ENCODE measurements at regions not wholly inside any gene's neighbourhood (a gene's known extent, or its start where the extent isn't known, plus 50 kb on each side); places are given as distances from the start of the nearest gene placed in this dataset.

GRCh38 chr5:52173133-52173532 is 614.6 kb upstream of the ITGA1 start:
- no peaks in the 10 kb centered on the region for H3K36me3 Mint-ChIP-seq (ENCODE audit: low read depth)
- no peaks in the 10 kb centered on the region for H3K9me3 Mint-ChIP-seq
- no peaks in the 10 kb centered on the region for H3K4me1 Mint-ChIP-seq
- TF ChIP-seq, protein P1, sequence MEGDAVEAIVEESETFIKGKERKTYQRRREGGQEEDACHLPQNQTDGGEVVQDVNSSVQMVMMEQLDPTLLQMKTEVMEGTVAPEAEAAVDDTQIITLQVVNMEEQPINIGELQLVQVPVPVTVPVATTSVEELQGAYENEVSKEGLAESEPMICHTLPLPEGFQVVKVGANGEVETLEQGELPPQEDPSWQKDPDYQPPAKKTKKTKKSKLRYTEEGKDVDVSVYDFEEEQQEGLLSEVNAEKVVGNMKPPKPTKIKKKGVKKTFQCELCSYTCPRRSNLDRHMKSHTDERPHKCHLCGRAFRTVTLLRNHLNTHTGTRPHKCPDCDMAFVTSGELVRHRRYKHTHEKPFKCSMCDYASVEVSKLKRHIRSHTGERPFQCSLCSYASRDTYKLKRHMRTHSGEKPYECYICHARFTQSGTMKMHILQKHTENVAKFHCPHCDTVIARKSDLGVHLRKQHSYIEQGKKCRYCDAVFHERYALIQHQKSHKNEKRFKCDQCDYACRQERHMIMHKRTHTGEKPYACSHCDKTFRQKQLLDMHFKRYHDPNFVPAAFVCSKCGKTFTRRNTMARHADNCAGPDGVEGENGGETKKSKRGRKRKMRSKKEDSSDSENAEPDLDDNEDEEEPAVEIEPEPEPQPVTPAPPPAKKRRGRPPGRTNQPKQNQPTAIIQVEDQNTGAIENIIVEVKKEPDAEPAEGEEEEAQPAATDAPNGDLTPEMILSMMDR (conservative IDR thresholded peaks at IDR 0.05), result no peak
- no peaks in the 10 kb centered on the region for H3K27me3 Mint-ChIP-seq (ENCODE audit: low read depth)
- H3K27ac Mint-ChIP-seq (ENCODE audit: unreplicated experiment), result no peak overlapping the region
- DNase-seq (ENCODE audit: low read depth, low spot score), result no peak
- no peak overlapping the region for H3K4me3 Mint-ChIP-seq

DNA sequence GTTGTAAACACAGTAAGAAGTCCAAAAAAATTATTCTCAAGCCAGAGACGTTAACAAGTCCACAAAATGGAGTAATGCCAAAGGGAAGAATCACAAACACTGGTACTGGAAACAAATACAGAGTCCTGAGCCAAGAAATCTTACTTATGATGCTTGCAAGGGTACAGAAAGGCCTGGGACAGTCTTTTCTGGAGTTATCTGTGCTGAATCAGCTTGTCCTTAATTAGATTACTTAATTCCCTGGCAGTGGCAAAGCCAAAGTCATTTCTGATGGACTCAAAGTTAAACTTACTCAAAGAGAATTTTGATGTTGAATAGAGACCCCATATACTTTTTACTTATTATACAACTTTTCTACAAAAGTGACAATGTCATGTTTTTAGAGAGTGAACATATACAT is 610.5 kb upstream of the ITGA1 start:
- TF ChIP-seq, protein P1 (conservative IDR thresholded peaks at IDR 0.05), result no peak
- Mint-ChIP-seq H3K27me3 (ENCODE audit: low read depth) (no peaks in the 10 kb centered on the region), H3K4me1 (no peaks in the 10 kb centered on the region), H3K9me3 (no peaks in the 10 kb centered on the region), H3K27ac (ENCODE audit: unreplicated experiment) (no peak overlapping the region), H3K36me3 (ENCODE audit: low read depth) (no peaks in the 10 kb centered on the region), H3K4me3 (no peak overlapping the region)
- no peak for DNase-seq (ENCODE audit: low read depth, low spot score)

DNA sequence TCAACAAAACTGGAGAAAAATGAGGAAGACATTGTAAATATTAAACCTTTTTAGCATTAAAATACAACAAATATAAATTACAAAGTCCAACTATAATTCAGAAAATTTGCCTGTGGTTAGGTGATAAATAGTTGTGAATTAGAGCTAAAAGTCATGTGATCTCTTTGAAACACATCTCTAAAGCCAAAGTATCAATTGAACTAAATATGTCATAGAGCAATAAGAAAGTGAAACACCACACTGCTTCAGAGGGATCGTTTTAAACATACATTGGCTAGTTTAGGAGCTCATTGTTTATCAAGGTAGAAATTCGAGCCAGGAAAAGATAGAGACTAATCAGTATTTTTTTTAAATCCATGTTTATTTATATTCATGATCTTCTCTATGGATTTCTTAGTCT is 606.3 kb upstream of the ITGA1 start:
- Mint-ChIP-seq H3K4me3 (no peak overlapping the region), H3K27ac (ENCODE audit: unreplicated experiment) (no peak overlapping the region), H3K4me1 (no peaks in the 10 kb centered on the region), H3K9me3 (no peaks in the 10 kb centered on the region), H3K36me3 (ENCODE audit: low read depth) (no peaks in the 10 kb centered on the region), H3K27me3 (ENCODE audit: low read depth) (no peaks in the 10 kb centered on the region)
- no peak for DNase-seq (ENCODE audit: low read depth, low spot score)
- TF ChIP-seq, protein P1 (conservative IDR thresholded peaks at IDR 0.05), result no peak

GRCh38 chr5:52190737-52191136 is 597.0 kb upstream of the ITGA1 start:
- H3K4me1 Mint-ChIP-seq, result no peaks in the 10 kb centered on the region
- TF ChIP-seq, protein P1 (conservative IDR thresholded peaks at IDR 0.05), result no peak
- H3K4me3 Mint-ChIP-seq, result no peak overlapping the region
- no peaks in the 10 kb centered on the region for H3K36me3 Mint-ChIP-seq (ENCODE audit: low read depth)
- no peaks in the 10 kb centered on the region for H3K27me3 Mint-ChIP-seq (ENCODE audit: low read depth)
- no peak for DNase-seq (ENCODE audit: low read depth, low spot score)
- H3K27ac Mint-ChIP-seq (ENCODE audit: unreplicated experiment), result no peak overlapping the region
- peaks cover 2% of the 10 kb centered on the region for H3K9me3 Mint-ChIP-seq

DNA sequence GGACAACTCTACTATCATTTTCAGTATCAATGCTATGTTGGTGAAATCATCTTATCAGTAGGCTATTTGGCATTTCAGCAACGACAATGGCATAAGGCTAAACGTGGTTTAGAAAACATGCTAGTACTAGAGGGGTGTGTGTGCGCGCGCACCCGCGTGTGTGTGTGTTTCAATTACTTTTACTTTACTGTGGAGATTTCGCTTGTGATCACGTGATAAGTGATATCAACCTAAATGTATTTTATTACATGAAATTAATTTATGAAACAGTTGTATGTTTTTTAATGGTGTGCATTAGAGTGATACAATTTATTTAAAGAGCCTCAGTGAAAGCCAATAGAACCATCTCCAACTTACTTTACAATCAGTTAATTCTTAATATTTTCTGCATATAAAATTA is 587.9 kb upstream of the ITGA1 start:
- H3K9me3 Mint-ChIP-seq, result no peaks in the 10 kb centered on the region
- H3K27me3 Mint-ChIP-seq (ENCODE audit: low read depth), result no peaks in the 10 kb centered on the region
- TF ChIP-seq, protein P1 (conservative IDR thresholded peaks at IDR 0.05), result no peak
- H3K4me1 Mint-ChIP-seq, result no peaks in the 10 kb centered on the region
- no peak for DNase-seq (ENCODE audit: low read depth, low spot score)
- no peak overlapping the region for H3K27ac Mint-ChIP-seq (ENCODE audit: unreplicated experiment)
- no peak overlapping the region for H3K4me3 Mint-ChIP-seq
- no peaks in the 10 kb centered on the region for H3K36me3 Mint-ChIP-seq (ENCODE audit: low read depth)

DNA sequence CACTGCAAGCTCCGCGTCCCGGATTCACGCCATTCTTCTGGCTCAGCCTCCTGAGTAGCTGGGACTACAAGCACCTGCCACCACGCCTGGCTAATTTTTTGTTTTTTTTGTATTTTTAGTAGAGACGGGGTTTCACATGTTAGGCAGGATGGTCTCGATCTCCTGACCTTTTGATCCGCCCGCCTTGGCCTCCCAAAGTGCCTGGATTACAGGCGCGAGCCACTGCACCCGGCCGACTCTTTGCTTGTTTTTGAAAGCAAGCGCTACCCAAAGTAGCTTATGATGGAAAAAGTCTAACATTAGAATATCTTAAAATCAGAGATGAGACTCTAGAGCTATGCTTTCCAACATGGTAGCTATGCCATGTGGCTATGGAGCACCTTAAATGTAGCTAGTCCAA is 585.5 kb upstream of the ITGA1 start:
- no peak overlapping the region for H3K27ac Mint-ChIP-seq (ENCODE audit: unreplicated experiment)
- TF ChIP-seq, protein P1 (conservative IDR thresholded peaks at IDR 0.05), result no peak
- no peaks in the 10 kb centered on the region for H3K27me3 Mint-ChIP-seq (ENCODE audit: low read depth)
- no peaks in the 10 kb centered on the region for H3K9me3 Mint-ChIP-seq
- H3K4me1 Mint-ChIP-seq, result no peaks in the 10 kb centered on the region
- no peak for DNase-seq (ENCODE audit: low read depth, low spot score)
- no peaks in the 10 kb centered on the region for H3K36me3 Mint-ChIP-seq (ENCODE audit: low read depth)
- no peak overlapping the region for H3K4me3 Mint-ChIP-seq

Data from neural crest cell (in vitro differentiated cells).